Hindlimb muscle (tissue), 1 donor: ENCODE measurements at regions not wholly inside any gene's neighbourhood (a gene's known extent, or its start where the extent isn't known, plus 50 kb on each side); places are given as distances from the start of the nearest gene placed in this dataset.

Experiments
- DNase-seq: peaks from one replicate; pipeline ENCODE4 v3.0.0-alpha.2; 2013

GRCh38 chr5:67978171-67978570, 237.4 kb upstream of the PIK3R1 start:
- no peak for DNase-seq

GRCh38 chr5:67976891-67977601, 238.5 kb upstream of the PIK3R1 start:
- no peak for DNase-seq

- DNase-seq: no peak
Measured at GRCh38 chr5:67976181-67976580, 239.4 kb upstream of the PIK3R1 start.

GRCh38 chr5:67974471-67974870, 241.1 kb upstream of the PIK3R1 start:
- no peak for DNase-seq

GRCh38 chr5:67974054-67974453, 241.5 kb upstream of the PIK3R1 start:
- DNase-seq: no peak

- no peak for DNase-seq
Measured at GRCh38 chr5:67971971-67972821, 243.4 kb upstream of the PIK3R1 start.

- peak; percentile 84 for DNase-seq
Measured at GRCh38 chr5:67971223-67971830, 244.2 kb upstream of the PIK3R1 start.

- DNase-seq: no peak
Measured at GRCh38 chr5:67969631-67970030, 245.9 kb upstream of the PIK3R1 start.

- DNase-seq: no peak
Measured at GRCh38 chr5:67969176-67969575, 246.4 kb upstream of the PIK3R1 start.

GRCh38 chr5:67966712-67967111, 248.8 kb upstream of the PIK3R1 start:
- no peak for DNase-seq

- no peak for DNase-seq
Measured at GRCh38 chr5:67964619-67965018, 250.9 kb upstream of the PIK3R1 start.

GRCh38 chr5:67963789-67964519, 251.6 kb upstream of the PIK3R1 start:
- no peak for DNase-seq

- DNase-seq: no peak
Measured at GRCh38 chr5:67960939-67961338, 254.6 kb upstream of the PIK3R1 start.

GRCh38 chr5:67957374-67957773, 258.2 kb upstream of the PIK3R1 start:
- DNase-seq: no peak

- DNase-seq: no peak
Measured at GRCh38 chr5:67954351-67954750, 261.2 kb upstream of the PIK3R1 start.

- no peak for DNase-seq
Measured at GRCh38 chr5:67942421-67942820, 273.1 kb upstream of the PIK3R1 start.

GRCh38 chr5:67941614-67942401, 273.7 kb upstream of the PIK3R1 start:
- DNase-seq: peak; percentile 40

GRCh38 chr5:67935908-67936566, 279.5 kb upstream of the PIK3R1 start:
- DNase-seq: no peak

GRCh38 chr5:67934976-67935375, 280.6 kb upstream of the PIK3R1 start:
- DNase-seq: no peak

GRCh38 chr5:67925511-67925910, 290.0 kb upstream of the PIK3R1 start:
- no peak for DNase-seq

GRCh38 chr5:67921004-67921601, 294.5 kb upstream of the PIK3R1 start:
- DNase-seq: no peak
